ENCODE measurements at regions not wholly inside any gene's neighbourhood (a gene's known extent, or its start where the extent isn't known, plus 50 kb on each side); places are given as distances from the start of the nearest gene placed in this dataset.

DNA sequence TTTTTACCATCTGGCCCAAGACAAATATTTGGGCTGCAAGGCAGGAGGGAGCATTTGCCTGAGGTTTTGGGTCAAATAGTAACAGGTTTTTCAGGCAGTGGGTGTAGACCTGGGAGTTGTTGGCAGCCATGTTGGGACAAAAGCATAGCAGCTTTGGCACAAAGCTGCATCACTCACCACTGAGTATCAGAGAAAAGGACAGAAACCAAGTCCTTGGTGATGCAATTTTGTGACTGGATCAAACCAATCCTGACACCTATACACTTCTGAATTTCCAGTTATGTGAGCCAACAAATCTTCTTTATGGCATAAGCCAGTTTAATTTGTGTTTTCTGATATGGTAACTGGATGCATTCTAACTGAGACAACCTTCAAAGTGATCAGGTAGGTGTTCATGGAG lies 144.8 kb upstream of the KRR1 start:
- Histone ChIP-seq H3K36me3 (no peaks in the 10 kb centered on the region), H3K9me3 (no peaks in the 10 kb centered on the region), H3K4me1 (no peaks in the 10 kb centered on the region), H3K27ac (no peak overlapping the region), H3K4me3 (no peak overlapping the region), H3K27me3 (no peaks in the 10 kb centered on the region), H3K9ac (ENCODE audit: low read depth in 2 of 2, low read length in 2 of 2) (no peak overlapping the region)
- no peak for DNase-seq
- TF ChIP-seq CTCF (IDR thresholded peaks at IDR 0.05) = no peak
- intact Hi-C loops (cut with DNase I) = no loop called here

- H3K27ac ChIP-seq = no peak overlapping the region
- TF ChIP-seq CTCF (IDR thresholded peaks at IDR 0.05) = no peak
Observed at GRCh38 chr12:75655315-75655806, 144.0 kb upstream of the KRR1 start.

DNA sequence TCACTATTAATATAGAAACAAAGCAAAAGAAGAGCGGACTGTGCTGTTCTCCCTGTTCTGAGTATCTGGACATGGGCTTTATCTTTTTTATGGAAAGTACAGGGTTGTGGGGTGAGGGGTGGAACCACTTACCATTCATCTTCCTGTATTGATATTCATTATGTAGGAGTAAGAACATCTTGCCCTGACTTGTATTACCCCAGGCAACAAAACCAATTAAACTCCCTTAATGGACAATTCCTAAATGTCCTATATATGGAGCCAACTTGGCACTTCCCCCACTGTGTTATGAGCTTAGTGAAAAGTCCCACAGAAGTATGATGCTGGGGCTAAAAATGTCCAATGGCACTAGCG lies 139.9 kb upstream of the KRR1 start:
- TF ChIP-seq CTCF (IDR thresholded peaks at IDR 0.05) = no peak
- Histone ChIP-seq H3K27me3 (no peaks in the 10 kb centered on the region), H3K27ac (no peak overlapping the region), H3K9ac (ENCODE audit: low read depth in 2 of 2, low read length in 2 of 2) (no peak overlapping the region), H3K9me3 (no peaks in the 10 kb centered on the region), H3K4me3 (no peak overlapping the region), H3K4me1 (no peaks in the 10 kb centered on the region), H3K36me3 (no peaks in the 10 kb centered on the region)
- intact Hi-C loops (cut with DNase I) = no loop called here
- DNase-seq = no peak

More at GRCh38 chr12:75655315-75655806, 144.0 kb upstream of the KRR1 start:
- intact Hi-C loops (cut with DNase I) = no loop called here
- Histone ChIP-seq H3K27me3 (no peaks in the 10 kb centered on the region), H3K4me1 (no peaks in the 10 kb centered on the region), H3K4me3 (no peak overlapping the region), H3K36me3 (no peaks in the 10 kb centered on the region), H3K9ac (ENCODE audit: low read depth in 2 of 2, low read length in 2 of 2) (no peak overlapping the region), H3K9me3 (no peaks in the 10 kb centered on the region)
- no peak for DNase-seq

- no peaks in the 10 kb centered on the region for H3K4me1 ChIP-seq
- no peak overlapping the region for H3K4me3 ChIP-seq
- no peaks in the 10 kb centered on the region for H3K27me3 ChIP-seq
- H3K9me3 ChIP-seq = no peaks in the 10 kb centered on the region
- no peak for DNase-seq
- no peak overlapping the region for H3K27ac ChIP-seq
- no peak for TF ChIP-seq CTCF (IDR thresholded peaks at IDR 0.05)
- H3K36me3 ChIP-seq = no peaks in the 10 kb centered on the region
- intact Hi-C loops (cut with DNase I) = no loop called here
- no peak overlapping the region for H3K9ac ChIP-seq (ENCODE audit: low read depth in 2 of 2, low read length in 2 of 2)
Observed at GRCh38 chr12:75650595-75651341, 139.4 kb upstream of the KRR1 start.

GRCh38 chr12:75650100-75650499 lies 138.7 kb upstream of the KRR1 start:
- intact Hi-C loops (cut with DNase I) = no loop called here
- H3K9me3 ChIP-seq = no peaks in the 10 kb centered on the region
- no peak for TF ChIP-seq CTCF (IDR thresholded peaks at IDR 0.05)
- H3K27ac ChIP-seq = no peak overlapping the region
- H3K4me3 ChIP-seq = no peak overlapping the region
- H3K9ac ChIP-seq (ENCODE audit: low read depth in 2 of 2, low read length in 2 of 2) = no peak overlapping the region
- no peak for DNase-seq
- no peaks in the 10 kb centered on the region for H3K36me3 ChIP-seq
- H3K4me1 ChIP-seq = no peaks in the 10 kb centered on the region
- H3K27me3 ChIP-seq = no peaks in the 10 kb centered on the region

Measured in colonic mucosa (tissue), 4 donors.